Mammary epithelial cell (primary cell): ENCODE measurements at regions not wholly inside any gene's neighbourhood (a gene's known extent, or its start where the extent isn't known, plus 50 kb on each side); places are given as distances from the start of the nearest gene placed in this dataset.

Experiments
- EZH2 ChIP-seq: IDR thresholded peaks from 2 replicates; pipeline ENCODE4 v1.6.1; 2012; ENCODE audit warnings: low read length, inconsistent platforms, borderline replicate concordance
- TF ChIP-seq, protein P1 (sequence below), 2 donors: IDR thresholded peaks in 1 of 2; conservative IDR thresholded peaks in 1 of 2; 2 replicates each; pipeline ENCODE4 v1.5.1; 2011 to 2012; ENCODE audit warnings: inconsistent platforms in 2 of 2, low read length in 2 of 2, mild to moderate bottlenecking in 2 of 2, control low read depth in 1 of 2, low read depth in 1 of 2; ENCODE audit not compliant: insufficient read depth in 1 of 2; ENCODE audit errors: extremely low read depth in 1 of 2

DNA sequence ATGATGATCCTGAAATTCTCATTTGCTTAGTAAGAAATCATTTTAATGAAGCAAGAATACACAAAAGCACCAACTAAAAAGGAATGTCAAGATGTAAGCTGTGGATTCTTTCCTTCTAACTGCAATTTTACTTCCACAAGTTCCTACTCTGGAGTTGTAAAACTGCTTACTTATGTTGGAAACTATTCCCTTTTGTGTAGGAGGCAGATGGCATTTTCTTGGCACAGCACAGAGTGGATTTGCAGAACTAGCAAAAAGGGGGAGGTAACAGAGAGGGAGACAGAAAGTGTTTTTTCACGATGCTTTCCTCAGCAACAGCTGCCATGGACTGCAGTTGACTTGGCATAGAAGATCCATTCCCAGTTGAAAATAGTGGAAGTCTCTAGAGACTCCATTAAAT is 1112.0 kb upstream of the RAG2 start:
- TF ChIP-seq, protein P1, sequence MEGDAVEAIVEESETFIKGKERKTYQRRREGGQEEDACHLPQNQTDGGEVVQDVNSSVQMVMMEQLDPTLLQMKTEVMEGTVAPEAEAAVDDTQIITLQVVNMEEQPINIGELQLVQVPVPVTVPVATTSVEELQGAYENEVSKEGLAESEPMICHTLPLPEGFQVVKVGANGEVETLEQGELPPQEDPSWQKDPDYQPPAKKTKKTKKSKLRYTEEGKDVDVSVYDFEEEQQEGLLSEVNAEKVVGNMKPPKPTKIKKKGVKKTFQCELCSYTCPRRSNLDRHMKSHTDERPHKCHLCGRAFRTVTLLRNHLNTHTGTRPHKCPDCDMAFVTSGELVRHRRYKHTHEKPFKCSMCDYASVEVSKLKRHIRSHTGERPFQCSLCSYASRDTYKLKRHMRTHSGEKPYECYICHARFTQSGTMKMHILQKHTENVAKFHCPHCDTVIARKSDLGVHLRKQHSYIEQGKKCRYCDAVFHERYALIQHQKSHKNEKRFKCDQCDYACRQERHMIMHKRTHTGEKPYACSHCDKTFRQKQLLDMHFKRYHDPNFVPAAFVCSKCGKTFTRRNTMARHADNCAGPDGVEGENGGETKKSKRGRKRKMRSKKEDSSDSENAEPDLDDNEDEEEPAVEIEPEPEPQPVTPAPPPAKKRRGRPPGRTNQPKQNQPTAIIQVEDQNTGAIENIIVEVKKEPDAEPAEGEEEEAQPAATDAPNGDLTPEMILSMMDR (conservative IDR thresholded peaks at IDR 0.05 in 1 of 2, IDR thresholded peaks at IDR 0.05 in 1 of 2; ENCODE audit: extremely low read depth in 1 of 2, insufficient read depth in 1 of 2, low read depth in 1 of 2, low read length in 2 of 2), result no peak
- TF ChIP-seq EZH2, result no peak
